ENCODE measurements at regions not wholly inside any gene's neighbourhood (a gene's known extent, or its start where the extent isn't known, plus 50 kb on each side); places are given as distances from the start of the nearest gene placed in this dataset.
"Not testable (repeated sequence)": the region's sequence is repeated elsewhere in the genome, so short reads cannot be mapped to it uniquely, and the experiment has no call there.

GRCh38 chr1:31517301-31517700, 59.0 kb upstream of the TINAGL1 start:
- H3K4me3 ChIP-seq (ENCODE audit: insufficient read depth, low read length), result no peak overlapping the region
- H3K27me3 ChIP-seq (ENCODE audit: insufficient read depth, low read length), result peaks cover 51% of the 10 kb centered on the region
- no peaks in the 10 kb centered on the region for H3K36me3 ChIP-seq (ENCODE audit: insufficient read depth, low read length)
- no peak for TF ChIP-seq CTCF (IDR thresholded peaks at IDR 0.05; ENCODE audit: extremely low read depth, low read depth, low read length)
- no peaks in the 10 kb centered on the region for H3K9me3 ChIP-seq (ENCODE audit: low read depth, low read length)
- H3K4me2 ChIP-seq (ENCODE audit: insufficient read depth, low read length), result no peak overlapping the region
- H3K4me1 ChIP-seq (ENCODE audit: insufficient read depth, low read length), result no peaks in the 10 kb centered on the region
- H3K27ac ChIP-seq (ENCODE audit: low read depth, low read length), result no peak overlapping the region
- no peaks in the 10 kb centered on the region for H3K79me2 ChIP-seq (ENCODE audit: insufficient read depth, low read length)
- peak; percentile 2 for DNase-seq (ENCODE audit: insufficient read length, low spot score, missing footprints)
- H4K20me1 ChIP-seq (ENCODE audit: insufficient read depth, low read length), result no peaks in the 10 kb centered on the region
- no peak overlapping the region for H2AFZ ChIP-seq (ENCODE audit: low read length)

DNA sequence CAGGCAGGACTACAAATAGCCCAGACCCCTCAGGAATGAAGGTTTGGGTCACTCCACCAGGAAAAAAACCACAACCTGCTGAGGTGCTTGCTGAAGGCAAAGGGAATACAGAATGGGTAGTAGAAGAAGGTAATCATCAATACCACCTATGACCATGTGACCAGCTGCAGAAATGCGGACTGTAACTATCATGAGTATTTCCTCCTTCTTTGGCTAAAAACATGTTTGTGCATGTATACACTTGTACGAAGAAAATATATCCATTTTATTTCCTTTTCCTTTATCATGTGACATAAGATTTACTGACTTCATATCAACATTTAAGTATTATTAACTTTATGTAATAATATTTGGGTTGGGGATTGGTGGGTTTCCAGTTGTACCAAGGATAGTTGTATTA, 58.3 kb upstream of the TINAGL1 start:
- H3K36me3 ChIP-seq (ENCODE audit: insufficient read depth, low read length); DNase-seq (ENCODE audit: insufficient read length, low spot score, missing footprints); H3K4me2 ChIP-seq (ENCODE audit: insufficient read depth, low read length); H3K79me2 ChIP-seq (ENCODE audit: insufficient read depth, low read length); H4K20me1 ChIP-seq (ENCODE audit: insufficient read depth, low read length); H2AFZ ChIP-seq (ENCODE audit: low read length); H3K4me3 ChIP-seq (ENCODE audit: insufficient read depth, low read length); H3K4me1 ChIP-seq (ENCODE audit: insufficient read depth, low read length); H3K27ac ChIP-seq (ENCODE audit: low read depth, low read length); H3K9me3 ChIP-seq (ENCODE audit: low read depth, low read length): not testable (repeated sequence)
- H3K27me3 ChIP-seq (ENCODE audit: insufficient read depth, low read length), result peaks cover 48% of the 10 kb centered on the region

DNA sequence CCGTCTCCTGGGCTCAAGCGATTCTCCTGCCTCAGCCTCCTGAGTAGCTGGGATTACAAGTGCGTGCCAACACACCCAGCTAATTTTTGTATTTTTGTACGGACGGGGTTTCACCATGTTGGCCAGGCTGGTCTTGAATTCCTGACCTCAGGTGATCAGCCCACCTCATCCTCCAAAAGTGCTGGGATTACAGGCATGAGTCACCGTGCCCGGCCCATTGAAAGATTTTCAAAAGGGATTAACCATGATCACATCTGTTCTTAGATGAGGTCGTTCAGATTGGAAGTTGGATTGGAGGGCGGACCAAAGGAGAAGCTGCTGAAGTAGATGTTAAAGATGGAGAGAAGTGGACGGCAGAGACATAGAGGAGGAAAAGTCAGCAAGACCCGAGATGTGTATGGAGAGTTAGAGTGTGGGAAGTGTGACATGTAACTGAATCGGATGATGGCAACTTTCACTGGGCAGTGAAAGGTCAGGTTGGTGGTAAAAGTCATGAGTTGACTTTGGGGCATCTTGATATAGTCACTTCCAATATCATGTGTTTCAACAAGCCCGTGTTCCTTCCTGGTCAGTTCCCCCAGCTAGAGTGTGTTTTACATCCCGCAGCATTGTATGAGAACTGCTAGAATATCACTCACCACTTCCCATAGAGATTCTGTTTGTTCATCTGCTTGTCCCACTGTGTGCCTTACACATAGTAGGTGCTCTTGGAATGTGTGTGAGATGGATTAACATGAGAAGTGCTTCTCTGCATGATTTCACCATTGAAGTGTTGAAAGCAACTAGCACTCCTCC, 54.4 kb upstream of the TINAGL1 start:
- Histone ChIP-seq H3K4me3 (ENCODE audit: insufficient read depth, low read length) (no peak overlapping the region), H3K4me2 (ENCODE audit: insufficient read depth, low read length) (no peak overlapping the region), H3K9me3 (ENCODE audit: low read depth, low read length) (no peaks in the 10 kb centered on the region), H2AFZ (ENCODE audit: low read length) (no peak overlapping the region), H3K27ac (ENCODE audit: low read depth, low read length) (no peak overlapping the region), H3K79me2 (ENCODE audit: insufficient read depth, low read length) (no peaks in the 10 kb centered on the region), H4K20me1 (ENCODE audit: insufficient read depth, low read length) (no peaks in the 10 kb centered on the region), H3K4me1 (ENCODE audit: insufficient read depth, low read length) (no peaks in the 10 kb centered on the region), H3K36me3 (ENCODE audit: insufficient read depth, low read length) (no peaks in the 10 kb centered on the region), H3K27me3 (ENCODE audit: insufficient read depth, low read length) (peaks cover 29% of the 10 kb centered on the region)
- no peak for TF ChIP-seq CTCF (IDR thresholded peaks at IDR 0.05; ENCODE audit: extremely low read depth, low read depth, low read length)
- DNase-seq (ENCODE audit: insufficient read length, low spot score, missing footprints), result no peak

- DNase-seq (ENCODE audit: insufficient read length, low spot score, missing footprints), result no peak
- H3K36me3 ChIP-seq (ENCODE audit: insufficient read depth, low read length), result no peaks in the 10 kb centered on the region
- H3K27me3 ChIP-seq (ENCODE audit: insufficient read depth, low read length), result peaks cover 27% of the 10 kb centered on the region
- H3K27ac ChIP-seq (ENCODE audit: low read depth, low read length), result no peak overlapping the region
- H3K79me2 ChIP-seq (ENCODE audit: insufficient read depth, low read length), result no peaks in the 10 kb centered on the region
- no peak overlapping the region for H2AFZ ChIP-seq (ENCODE audit: low read length)
- no peak overlapping the region for H3K4me3 ChIP-seq (ENCODE audit: insufficient read depth, low read length)
- no peak overlapping the region for H3K4me2 ChIP-seq (ENCODE audit: insufficient read depth, low read length)
- no peaks in the 10 kb centered on the region for H3K4me1 ChIP-seq (ENCODE audit: insufficient read depth, low read length)
- no peak for TF ChIP-seq CTCF (IDR thresholded peaks at IDR 0.05; ENCODE audit: extremely low read depth, low read depth, low read length)
- no peaks in the 10 kb centered on the region for H4K20me1 ChIP-seq (ENCODE audit: insufficient read depth, low read length)
- no peaks in the 10 kb centered on the region for H3K9me3 ChIP-seq (ENCODE audit: low read depth, low read length)
Observed at GRCh38 chr1:31522556-31522845, 53.8 kb upstream of the TINAGL1 start.
